ENCODE measurements at regions not wholly inside any gene's neighbourhood (a gene's known extent, or its start where the extent isn't known, plus 50 kb on each side); places are given as distances from the start of the nearest gene placed in this dataset.

DNA sequence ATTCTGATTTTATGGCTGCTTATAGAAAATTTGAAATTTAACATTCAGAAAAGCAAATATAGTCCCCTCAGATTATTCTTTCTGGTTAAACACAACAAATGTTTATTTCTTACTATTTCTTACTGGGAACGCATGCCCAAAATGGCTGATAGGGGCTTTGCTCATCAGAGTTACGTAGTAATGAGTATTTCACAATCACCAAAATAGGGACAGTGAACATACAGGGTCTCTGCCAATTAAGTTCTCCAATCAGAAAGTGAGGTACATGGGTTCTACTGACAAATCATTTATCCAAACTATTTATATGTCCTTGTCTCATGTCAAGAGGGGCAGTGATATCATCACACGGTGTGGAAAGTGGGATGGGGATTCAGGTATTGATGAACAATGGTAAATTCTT is 154.5 kb downstream of the BCHE start:
- Histone ChIP-seq H3K9me2 (ENCODE audit: insufficient read depth) (no peaks in the 10 kb centered on the region), H3K9me3 (ENCODE audit: control insufficient read depth in 1 of 2, insufficient read depth in 1 of 2, low read depth in 1 of 2, low read length in 2 of 2) (no peaks in the 10 kb centered on the region), H4K20me1 (ENCODE audit: insufficient read depth) (no peaks in the 10 kb centered on the region), H3K27ac (ENCODE audit: low read depth, low read length) (no peak overlapping the region), H3K27me3 (ENCODE audit: insufficient read depth, low read length) (no peaks in the 10 kb centered on the region), H3K79me2 (ENCODE audit: insufficient read depth, low read length) (no peaks in the 10 kb centered on the region), H3K4me1 (ENCODE audit: control insufficient read depth in 1 of 2, insufficient read depth in 2 of 2, low read length in 2 of 2) (no peaks in the 10 kb centered on the region), H3K9ac (ENCODE audit: low read length) (no peak overlapping the region), H3K4me2 (ENCODE audit: low read length) (no peak overlapping the region), H3K4me3 (replicated peaks in 1 of 2; ENCODE audit: low read depth in 1 of 2, low read length in 2 of 2) (no peak overlapping the region), H2AFZ (ENCODE audit: low read depth, low read length, poor library complexity, severe bottlenecking) (no peak overlapping the region), H3K36me3 (ENCODE audit: control insufficient read depth in 1 of 2, insufficient read depth in 2 of 2, low read length in 2 of 2) (no peaks in the 10 kb centered on the region)
- BruUV-seq (replicated peaks): no TSS peak
- ChIA-PET POLR2A (no interaction called here), CTCF (no interaction called here), RAD21 (ENCODE audit: low non-redundant PET in 1 of 2, low total read pairs in 2 of 2, uncharacterized antibody in 2 of 2, unreplicated experiment in 2 of 2) (no interaction called here)
- TF ChIP-seq, protein P1, sequence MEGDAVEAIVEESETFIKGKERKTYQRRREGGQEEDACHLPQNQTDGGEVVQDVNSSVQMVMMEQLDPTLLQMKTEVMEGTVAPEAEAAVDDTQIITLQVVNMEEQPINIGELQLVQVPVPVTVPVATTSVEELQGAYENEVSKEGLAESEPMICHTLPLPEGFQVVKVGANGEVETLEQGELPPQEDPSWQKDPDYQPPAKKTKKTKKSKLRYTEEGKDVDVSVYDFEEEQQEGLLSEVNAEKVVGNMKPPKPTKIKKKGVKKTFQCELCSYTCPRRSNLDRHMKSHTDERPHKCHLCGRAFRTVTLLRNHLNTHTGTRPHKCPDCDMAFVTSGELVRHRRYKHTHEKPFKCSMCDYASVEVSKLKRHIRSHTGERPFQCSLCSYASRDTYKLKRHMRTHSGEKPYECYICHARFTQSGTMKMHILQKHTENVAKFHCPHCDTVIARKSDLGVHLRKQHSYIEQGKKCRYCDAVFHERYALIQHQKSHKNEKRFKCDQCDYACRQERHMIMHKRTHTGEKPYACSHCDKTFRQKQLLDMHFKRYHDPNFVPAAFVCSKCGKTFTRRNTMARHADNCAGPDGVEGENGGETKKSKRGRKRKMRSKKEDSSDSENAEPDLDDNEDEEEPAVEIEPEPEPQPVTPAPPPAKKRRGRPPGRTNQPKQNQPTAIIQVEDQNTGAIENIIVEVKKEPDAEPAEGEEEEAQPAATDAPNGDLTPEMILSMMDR (IDR thresholded peaks at IDR 0.05 in 2 of 3, conservative IDR thresholded peaks at IDR 0.05 in 1 of 3; ENCODE audit: borderline replicate concordance in 1 of 3, insufficient read depth in 1 of 3, low read depth in 2 of 3, low read length in 2 of 3): no peak
- TF ChIP-seq POLR2AphosphoS5 (IDR thresholded peaks at IDR 0.05; ENCODE audit: low read depth, low read length): no peak
- TF ChIP-seq TCF7L2 (IDR thresholded peaks at IDR 0.05; ENCODE audit: borderline replicate concordance, extremely low read depth, insufficient read depth, insufficient read length): no peak
- no peak for TF ChIP-seq SRF (IDR thresholded peaks at IDR 0.05; ENCODE audit: low read depth)
- TF ChIP-seq ZFX (IDR thresholded peaks at IDR 0.05): no peak
- TF ChIP-seq SP1 (IDR thresholded peaks at IDR 0.05; ENCODE audit: low read depth): no peak
- ATAC-seq (no peak), DNase-seq (ENCODE audit: low read depth, low spot score) (no peak)
- intact Hi-C loops (cut with micrococcal nuclease): no loop called here

DNA sequence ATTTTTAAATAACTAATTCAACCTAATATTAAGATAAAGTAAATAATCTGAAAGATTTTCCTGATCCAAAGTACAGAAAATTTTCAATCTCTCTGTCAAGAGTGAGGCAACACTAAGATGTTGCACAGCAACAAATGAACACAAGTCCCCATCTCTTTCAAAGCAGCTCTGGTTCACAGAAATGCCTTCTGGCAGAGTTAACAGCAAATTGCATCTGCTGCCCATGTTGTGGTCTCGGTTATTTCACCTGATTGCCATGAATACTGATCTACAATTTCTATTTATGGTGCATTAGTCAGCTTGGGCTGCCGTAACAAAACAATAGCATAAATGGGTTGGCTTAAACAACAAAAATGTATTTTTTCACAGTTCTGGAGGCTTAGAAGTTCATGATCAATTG is 167.3 kb downstream of the BCHE start:
- Histone ChIP-seq H3K4me1 (ENCODE audit: control insufficient read depth in 1 of 2, insufficient read depth in 2 of 2, low read length in 2 of 2) (no peaks in the 10 kb centered on the region), H3K27me3 (ENCODE audit: insufficient read depth, low read length) (no peaks in the 10 kb centered on the region), H3K4me3 (replicated peaks in 1 of 2; ENCODE audit: low read depth in 1 of 2, low read length in 2 of 2) (no peak overlapping the region), H3K9me3 (ENCODE audit: control insufficient read depth in 1 of 2, insufficient read depth in 1 of 2, low read depth in 1 of 2, low read length in 2 of 2) (no peaks in the 10 kb centered on the region), H3K27ac (ENCODE audit: low read depth, low read length) (no peak overlapping the region), H4K20me1 (ENCODE audit: insufficient read depth) (no peaks in the 10 kb centered on the region), H3K36me3 (ENCODE audit: control insufficient read depth in 1 of 2, insufficient read depth in 2 of 2, low read length in 2 of 2) (no peaks in the 10 kb centered on the region), H3K9me2 (ENCODE audit: insufficient read depth) (no peaks in the 10 kb centered on the region), H2AFZ (ENCODE audit: low read depth, low read length, poor library complexity, severe bottlenecking) (no peak overlapping the region), H3K9ac (ENCODE audit: low read length) (no peak overlapping the region), H3K4me2 (ENCODE audit: low read length) (no peak overlapping the region), H3K79me2 (ENCODE audit: insufficient read depth, low read length) (no peaks in the 10 kb centered on the region)
- ATAC-seq: no peak
- ChIA-PET POLR2A (no interaction called here), RAD21 (ENCODE audit: low non-redundant PET in 1 of 2, low total read pairs in 2 of 2, uncharacterized antibody in 2 of 2, unreplicated experiment in 2 of 2) (no interaction called here), CTCF (no interaction called here)
- BruUV-seq (replicated peaks): no TSS peak
- TF ChIP-seq CBX3 (IDR thresholded peaks at IDR 0.05; ENCODE audit: low read depth): no peak
- TF ChIP-seq, protein P2, sequence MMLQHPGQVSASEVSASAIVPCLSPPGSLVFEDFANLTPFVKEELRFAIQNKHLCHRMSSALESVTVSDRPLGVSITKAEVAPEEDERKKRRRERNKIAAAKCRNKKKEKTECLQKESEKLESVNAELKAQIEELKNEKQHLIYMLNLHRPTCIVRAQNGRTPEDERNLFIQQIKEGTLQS (IDR thresholded peaks at IDR 0.05): no peak
- TF ChIP-seq TCF7L2 (IDR thresholded peaks at IDR 0.05; ENCODE audit: borderline replicate concordance, extremely low read depth, insufficient read depth, insufficient read length): no peak
- TF ChIP-seq ZNF274 (IDR thresholded peaks at IDR 0.05; ENCODE audit: low read depth, low read length): no peak
- no peak for TF ChIP-seq EZH2phosphoT487 (IDR thresholded peaks at IDR 0.05; ENCODE audit: borderline replicate concordance)
- no peak for TF ChIP-seq JUND (IDR thresholded peaks at IDR 0.05)
- TF ChIP-seq, protein P3, sequence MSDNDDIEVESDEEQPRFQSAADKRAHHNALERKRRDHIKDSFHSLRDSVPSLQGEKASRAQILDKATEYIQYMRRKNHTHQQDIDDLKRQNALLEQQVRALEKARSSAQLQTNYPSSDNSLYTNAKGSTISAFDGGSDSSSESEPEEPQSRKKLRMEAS (IDR thresholded peaks at IDR 0.05): no peak
- no peak for TF ChIP-seq SRF (IDR thresholded peaks at IDR 0.05; ENCODE audit: low read depth)
- TF ChIP-seq POLR2A (IDR thresholded peaks at IDR 0.05; ENCODE audit: borderline replicate concordance, extremely low read depth, insufficient read depth, insufficient read length): no peak
- no peak for TF ChIP-seq ELF1 (IDR thresholded peaks at IDR 0.05; ENCODE audit: borderline replicate concordance, low read depth)
- no peak for TF ChIP-seq ZFX (IDR thresholded peaks at IDR 0.05)
- no peak for TF ChIP-seq EGR1 (IDR thresholded peaks at IDR 0.05; ENCODE audit: low read depth)
- TF ChIP-seq EZH2 (IDR thresholded peaks at IDR 0.05): no peak
- TF ChIP-seq RAD21 (IDR thresholded peaks at IDR 0.05; ENCODE audit: low read depth): no peak
- intact Hi-C loops (cut with micrococcal nuclease): no loop called here
- no peak for DNase-seq (ENCODE audit: low read depth, low spot score)
